GM21786 (cell line): ENCODE measurements at regions not wholly inside any gene's neighbourhood (a gene's known extent, or its start where the extent isn't known, plus 50 kb on each side); places are given as distances from the start of the nearest gene placed in this dataset.

Experiments
- ATAC-seq: cut with Tn5 transposase; IDR thresholded peaks from one replicate; pipeline ENCODE4 v1.9.1; 2021; ENCODE audit not compliant: unreplicated experiment

DNA sequence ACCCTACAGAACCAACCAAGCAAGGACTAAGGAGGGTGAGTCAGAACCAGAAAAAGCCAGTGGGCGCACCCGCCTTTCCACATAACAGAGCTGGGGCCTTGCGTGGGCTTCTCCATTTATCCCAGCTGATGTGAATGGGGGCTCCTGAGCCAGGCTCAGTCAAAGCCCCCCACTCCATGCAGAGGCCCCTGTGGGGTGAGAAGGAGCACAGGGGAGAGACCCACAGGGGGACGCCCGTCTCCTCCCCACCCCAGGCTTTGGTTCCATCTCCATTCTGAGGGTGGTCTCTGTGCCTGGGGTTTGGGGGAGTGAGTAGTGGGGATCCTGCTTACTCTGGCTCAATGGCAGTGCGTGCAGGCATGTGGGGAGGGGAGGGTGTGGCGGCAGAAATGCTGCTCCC, 210.1 kb upstream of the TNRC6C start:
- no peak for ATAC-seq

DNA sequence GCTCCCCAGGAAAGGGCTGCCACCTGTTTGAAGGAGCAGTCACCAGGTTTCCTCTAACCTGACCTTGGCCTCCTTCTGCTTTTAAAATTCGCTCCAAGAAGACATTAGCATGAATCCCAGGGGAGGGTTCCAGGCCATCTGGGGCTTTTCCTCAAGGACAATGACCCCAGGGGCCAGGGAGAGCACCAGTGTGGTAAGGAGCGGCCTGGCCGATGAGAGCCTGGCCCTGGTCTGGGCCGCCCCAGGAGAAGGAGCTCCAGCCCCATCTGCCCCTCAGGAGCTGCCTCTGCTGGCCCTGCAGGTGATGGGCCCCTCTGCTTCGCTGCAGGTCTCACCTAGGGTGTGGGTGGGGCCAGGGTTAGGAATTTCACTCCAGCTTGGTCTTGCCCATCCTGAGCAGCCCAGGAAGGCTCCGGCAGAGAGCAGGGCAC, 209.2 kb upstream of the TNRC6C start:
- no peak for ATAC-seq

DNA sequence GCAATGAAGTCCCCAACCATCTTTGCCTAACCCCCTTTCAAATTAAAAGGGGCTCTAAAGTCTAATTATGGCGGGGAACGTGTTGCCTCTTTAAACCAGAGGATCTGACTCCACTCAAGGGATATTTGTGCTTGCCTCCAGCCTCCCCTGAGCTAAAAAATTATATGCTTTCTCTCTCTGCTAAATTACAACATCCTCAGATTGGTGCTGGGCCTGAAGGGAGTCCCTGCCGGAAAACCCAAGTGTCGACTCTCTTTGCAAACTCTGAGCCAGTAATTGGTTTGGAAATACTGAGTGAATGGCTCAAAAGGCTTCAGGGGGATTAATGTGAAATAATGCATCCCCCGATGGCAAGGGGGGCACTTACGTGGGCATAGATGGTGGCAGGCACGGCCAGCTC, 208.5 kb upstream of the TNRC6C start:
- ATAC-seq = no peak

DNA sequence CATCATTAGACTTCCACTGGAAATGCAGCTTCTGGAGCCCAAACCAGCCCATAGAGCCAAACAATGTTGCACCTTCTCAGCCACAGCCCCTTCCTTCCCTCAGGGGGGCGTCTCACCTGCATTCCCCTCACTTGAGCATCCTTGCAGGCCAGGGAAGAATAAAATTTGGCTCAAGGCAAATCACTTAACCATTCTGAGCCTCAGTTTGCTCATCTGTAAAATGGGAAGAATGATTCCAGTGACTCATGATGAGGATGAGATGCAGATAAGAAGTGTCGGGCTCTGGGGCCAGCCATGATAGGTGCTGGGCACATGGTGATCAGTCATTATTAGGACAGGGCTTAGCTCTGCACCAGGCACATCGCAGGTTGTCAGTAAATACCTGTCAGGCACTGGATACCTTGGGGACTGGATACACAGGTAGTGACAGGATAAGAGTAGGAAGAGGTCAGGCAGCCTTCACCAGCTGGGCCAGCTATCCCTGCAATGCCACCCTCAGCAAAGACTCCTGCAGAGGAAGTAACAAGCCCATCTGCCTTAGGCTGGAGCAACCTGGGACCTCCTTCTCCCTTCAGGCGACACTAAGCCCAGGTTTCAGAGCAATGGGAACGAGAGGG, 208.0 kb upstream of the TNRC6C start:
- no peak for ATAC-seq

DNA sequence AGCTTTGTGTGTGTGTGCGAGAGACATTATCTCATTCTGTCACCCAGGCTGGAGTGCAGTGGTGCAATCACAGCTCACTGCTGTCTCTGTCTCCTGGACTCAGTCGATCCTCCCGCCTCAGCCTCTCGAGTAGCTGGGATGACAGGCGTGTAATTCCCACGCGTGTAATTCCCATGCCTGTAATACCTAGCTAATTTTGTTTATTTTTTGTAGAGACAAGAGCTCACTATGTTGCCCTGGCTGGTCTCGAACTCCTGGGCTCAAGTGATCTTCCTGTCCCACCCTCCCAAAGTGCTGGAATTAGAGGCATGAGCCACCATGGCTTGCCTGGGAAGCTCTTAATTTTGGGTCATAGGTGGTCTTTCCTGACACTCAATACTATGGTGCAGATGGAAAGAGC, 205.3 kb upstream of the TNRC6C start:
- ATAC-seq = no peak

DNA sequence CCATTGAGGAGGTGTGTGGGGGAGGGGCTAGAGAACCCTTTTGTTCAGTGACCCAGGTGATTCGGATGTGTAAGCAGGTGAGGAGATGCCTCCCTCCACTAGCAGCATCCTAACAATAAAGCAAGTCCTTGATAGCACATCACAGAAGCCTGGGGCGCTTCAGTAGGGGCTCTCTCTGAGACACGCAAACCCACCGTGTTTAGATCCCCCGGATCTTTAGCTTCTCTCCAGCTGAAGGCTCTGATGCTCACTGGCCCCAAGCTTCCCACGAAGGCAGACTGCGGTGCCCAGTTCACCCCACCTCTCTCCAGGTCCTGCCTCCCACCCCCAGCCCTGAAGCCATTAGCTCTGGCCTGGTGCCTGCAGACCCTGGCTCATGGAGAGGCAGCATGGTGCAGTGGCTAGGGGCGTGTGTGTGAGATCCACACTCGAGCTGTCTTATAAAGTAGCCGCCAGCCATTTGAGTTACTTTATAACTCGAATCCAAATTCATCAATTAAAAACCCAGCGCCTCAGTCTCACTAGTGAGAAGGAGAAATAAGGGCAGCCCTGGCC, 204.7 kb upstream of the TNRC6C start:
- ATAC-seq = no peak

DNA sequence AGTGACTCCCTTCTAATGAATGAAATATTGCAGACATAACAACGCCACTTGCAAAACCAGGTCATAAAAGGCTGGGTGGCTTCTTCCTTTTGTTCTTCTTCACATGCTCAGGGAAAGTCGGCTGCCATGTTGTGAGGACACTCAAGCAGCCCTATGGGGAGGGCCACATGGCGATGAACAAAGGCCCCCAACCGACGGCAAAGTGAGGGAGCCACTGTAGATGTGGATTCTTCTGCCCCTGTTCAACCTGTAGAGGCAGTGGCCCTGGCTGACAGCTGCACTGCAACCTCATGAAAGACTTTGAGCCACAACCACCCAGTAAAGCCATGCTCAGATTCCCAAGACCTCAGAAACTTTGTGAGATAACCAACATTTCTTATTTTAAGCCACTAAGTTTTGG, 203.5 kb upstream of the TNRC6C start:
- ATAC-seq = no peak

DNA sequence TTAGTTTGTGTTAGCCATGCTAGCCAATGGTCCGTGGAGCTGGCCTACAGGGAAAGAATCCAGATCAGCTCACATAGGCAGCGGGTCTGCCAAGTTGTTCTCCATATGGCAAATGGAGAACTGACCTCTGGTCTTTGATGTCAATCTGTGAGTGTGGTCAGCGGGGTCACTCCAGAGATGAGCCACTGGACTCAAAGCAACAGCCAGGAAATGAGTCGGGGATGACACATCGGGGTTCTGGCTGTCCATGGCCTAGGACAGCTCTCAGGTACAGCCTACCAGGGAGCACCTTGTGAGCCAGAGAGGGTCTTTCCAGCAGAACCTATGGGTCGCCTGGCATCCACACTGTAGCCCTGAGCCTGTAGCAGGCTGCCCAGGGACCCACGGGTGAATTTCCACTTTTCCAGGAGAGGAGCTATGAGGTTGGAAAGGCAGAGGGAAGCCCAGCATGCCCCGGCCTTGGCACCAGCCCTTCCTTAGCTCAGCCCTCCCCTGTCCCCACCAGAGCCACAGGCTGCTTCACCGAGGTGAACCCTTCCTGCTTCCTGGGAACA, 203.0 kb upstream of the TNRC6C start:
- no peak for ATAC-seq

DNA sequence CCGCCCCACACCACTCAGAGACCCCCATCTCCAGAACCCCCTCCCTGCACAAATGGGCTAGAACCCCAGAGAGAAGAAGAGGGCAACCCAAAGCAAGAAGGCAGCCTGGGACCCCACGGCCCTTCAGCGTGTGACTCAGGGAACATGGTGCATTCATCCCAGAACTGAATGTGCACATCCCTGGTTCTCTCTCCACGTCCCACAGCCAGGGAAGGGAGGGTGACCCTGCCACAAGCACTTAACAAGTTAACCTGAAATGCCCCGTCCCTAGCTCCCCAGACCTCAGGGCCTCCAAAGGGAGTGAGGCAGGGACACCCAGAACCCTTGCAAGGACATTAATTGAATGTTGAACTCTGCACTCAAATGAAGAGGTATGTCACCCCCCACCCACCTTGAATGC, 202.5 kb upstream of the TNRC6C start:
- ATAC-seq = no peak

DNA sequence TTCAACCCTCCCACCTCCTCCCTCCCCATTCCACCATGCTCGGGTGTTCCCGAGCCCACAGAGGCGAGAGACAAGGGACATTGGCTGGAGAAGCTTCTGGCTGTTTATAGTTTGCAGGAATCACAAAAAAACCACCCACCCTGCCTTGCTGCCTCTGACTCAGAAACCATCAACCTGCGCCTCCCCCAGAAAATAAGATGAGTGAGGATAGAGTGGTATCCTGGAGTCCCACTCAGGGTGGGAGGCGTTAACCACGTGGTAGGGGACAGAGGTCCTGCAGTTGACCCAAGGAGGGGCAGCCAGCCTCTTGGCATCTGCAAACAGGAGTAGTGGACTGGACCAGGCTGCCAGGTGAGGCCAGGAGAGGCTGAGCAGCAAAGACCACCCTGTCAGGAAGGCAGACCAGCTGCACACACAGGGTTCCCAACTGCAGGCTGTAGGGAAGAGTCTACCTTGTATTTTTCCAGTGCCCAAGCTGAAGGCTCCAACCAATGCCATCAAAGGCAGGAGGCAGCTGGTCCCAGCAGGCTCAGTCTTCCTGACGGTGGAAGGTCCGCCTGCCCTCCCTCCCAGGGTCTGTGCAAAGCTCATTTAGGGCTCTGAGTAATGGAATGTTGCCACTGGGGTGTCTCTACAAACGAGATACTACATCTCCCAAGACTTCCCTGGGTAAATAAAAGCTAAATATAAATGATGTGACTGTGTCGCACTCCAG, 201.5 kb upstream of the TNRC6C start:
- no peak for ATAC-seq

DNA sequence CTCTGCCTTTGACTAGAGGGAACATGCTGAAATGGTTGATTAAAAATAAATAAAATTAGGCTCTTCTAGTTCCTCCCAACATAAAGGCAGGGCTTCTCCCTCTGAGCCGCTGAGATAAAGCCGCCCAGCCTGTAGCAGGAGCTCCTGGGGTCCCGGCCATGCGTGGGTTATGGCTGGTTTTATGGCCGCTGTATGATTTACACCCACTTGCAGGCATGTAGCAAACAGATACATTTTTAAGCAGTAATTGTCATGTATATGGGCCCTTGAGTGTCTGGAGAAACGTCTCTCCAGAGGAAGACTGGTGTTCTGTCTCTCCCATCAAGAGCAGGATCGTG, 201.0 kb upstream of the TNRC6C start:
- ATAC-seq = no peak

DNA sequence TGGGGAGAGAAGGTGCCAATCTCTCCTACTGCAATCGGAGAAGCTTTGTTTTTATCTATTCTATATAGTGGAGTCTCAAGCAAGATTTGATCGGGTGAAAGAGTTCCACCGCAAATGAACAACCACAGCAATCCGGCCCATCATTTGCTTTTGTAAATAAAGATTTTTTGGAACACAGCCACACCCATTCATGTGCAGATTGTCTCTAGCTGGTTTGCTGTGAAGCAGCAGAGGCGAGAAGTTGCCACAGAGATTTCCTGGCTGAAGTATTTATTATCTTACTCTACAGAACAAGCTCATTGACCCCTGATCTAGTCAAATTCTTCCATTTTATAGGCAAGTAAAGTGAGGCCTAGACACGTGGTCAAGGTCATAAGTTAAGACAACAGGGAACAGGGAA, 195.5 kb upstream of the TNRC6C start:
- no peak for ATAC-seq

DNA sequence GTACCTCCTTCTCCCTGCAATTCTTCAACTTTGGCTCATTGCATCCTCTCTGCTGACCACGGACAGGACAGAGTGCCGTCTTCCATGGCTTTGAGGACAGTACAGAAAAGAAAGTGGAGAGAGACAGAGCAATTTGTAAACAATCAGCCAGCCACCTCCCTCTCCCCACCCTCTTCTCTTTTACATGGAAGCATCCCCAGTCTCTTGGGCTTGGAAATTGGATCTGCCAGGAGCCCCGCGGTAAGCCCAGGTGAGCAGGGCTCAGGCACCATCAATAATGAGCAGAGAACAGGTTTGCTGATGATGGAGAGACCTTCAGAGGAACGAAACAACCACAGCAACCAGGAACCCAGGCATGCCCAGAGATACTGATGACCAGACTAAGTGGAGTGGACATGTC, 194.9 kb upstream of the TNRC6C start:
- no peak for ATAC-seq

DNA sequence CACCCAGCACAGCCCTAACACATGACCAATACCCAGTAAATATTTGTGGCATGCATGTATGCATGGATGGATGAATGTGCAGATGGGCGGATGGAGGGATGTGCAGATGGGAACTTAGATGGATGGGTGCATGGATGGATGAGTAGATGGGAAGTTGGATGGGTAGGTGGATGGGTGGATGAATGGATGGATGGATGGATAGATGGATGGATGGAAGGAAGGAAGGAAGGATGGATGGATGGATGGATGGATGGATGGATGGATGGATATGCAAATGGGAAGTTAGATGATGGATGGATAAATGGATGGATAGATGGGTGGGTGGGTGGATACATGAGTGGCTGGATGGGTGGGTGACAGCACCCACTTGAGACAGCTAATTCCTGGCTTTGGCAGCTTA, 193.2 kb upstream of the TNRC6C start:
- ATAC-seq = no peak

DNA sequence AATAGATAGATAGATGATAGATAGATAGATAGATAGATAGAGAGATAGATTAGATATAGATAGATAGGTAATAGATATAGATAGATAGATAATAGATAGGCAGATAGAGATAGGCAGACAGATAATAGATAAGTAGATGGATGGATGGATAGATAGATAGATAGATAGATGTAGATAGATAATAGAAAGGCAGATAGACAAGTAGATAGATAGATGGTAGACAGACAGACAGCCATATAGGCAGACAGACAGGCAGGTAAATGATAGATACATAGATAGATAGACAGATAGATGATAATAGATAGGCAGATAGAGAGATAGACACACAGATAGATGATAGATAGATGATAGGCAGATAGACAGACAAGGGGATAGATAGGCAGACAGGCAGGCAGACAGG, 191.4 kb upstream of the TNRC6C start:
- no peak for ATAC-seq

DNA sequence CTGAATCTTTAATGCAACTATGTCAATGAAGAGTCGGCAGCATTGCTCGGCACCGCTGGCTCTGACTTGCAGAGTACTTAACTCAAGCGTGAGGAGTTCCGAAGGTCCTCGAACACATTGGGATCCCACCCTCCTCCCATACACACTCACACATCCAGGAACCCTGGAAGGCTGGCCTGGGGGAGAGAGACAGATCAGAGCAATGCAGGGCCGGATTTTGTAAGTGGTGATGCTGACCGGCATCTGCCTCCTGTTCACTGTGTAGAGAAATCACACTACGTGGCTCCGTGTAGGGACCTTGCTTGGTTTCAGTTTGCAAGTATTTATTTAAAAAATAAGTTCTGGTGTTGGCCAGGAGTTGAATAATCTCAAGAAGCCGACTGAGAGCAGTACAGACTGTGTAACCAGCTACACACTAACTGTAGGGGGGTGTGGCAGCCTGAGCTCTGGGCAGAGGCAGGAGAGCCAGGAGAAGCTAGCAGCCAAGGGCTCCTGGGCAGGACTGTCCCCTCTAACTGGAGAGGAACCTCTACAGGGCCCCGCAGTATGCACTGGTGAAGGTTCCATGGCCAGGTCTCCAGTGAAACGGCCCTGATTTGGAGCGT, 190.2 kb upstream of the TNRC6C start:
- no peak for ATAC-seq

DNA sequence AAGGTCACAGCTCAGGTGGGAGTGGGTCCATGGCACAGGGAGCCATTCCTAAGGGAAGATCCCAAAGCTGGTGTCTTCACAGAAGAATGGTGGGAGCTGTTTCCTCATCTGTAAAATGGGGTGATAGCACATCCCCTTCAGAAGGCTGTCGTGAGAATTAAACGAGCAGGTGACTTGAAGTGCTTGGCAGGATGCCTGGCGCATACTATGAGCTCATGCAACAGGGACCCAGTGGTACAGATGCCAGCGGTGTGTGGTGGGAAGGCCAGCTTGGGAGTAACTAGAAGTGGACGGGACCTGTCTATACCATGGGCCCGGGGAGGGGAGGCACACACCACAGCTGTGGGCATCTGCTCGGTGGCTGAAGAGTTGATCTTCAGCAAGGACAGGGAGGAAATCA, 189.3 kb upstream of the TNRC6C start:
- no peak for ATAC-seq

DNA sequence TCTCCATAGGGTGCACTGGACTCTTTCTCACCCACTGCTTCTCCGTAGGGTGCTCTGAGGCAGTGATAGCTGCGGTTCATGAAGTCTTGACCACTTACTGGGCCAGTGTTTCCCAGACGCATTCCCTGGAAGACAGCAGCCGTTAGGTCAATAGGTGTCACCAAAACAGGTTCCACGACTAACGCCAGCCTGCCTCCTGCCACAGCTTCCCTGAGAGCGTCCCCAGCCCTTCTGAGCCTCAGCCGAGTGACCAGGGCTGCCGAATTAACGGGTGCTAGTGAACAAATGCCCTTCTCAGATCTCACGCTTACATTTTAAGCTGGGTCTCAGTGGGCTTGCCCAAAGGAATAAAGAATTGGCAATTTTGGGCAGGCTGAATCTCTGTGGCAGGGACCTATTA, 188.7 kb upstream of the TNRC6C start:
- ATAC-seq = no peak

DNA sequence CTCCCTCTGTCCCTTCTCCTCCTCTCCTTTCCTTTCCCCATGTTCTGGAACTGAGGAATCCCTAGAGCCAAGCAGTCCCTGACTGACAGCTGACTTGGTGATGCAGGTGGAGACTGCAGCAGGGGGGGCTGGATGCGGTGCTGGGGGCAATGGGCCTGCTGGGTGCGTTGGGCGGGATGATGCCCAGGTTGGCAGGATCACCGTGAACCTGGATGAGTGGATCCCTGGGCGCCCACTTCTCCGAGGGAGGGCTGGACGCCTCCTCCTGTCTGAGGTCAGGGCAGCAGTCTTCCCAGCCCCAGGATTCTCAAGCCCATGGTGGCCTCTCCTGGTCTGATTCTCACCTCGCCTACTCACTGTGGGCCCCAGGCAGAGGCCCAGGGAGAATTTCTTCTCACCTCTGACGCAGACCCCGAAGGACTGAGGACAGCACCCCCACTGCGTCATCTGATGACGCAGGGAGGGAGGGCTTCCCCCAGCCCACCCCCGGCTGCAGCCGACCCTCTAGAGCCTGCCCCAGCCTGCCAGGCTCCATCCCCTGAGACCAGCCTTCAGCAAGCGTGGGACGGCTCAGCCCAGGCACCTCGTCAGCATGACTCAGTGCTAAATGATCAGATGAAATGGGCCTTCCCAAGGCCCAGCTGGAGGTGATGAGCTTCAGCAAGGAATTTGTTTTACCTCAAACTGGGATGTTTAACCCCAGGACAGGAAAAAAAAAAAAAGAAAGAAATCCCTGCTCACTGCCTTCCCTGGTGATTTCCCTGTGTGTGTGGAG, 188.0 kb upstream of the TNRC6C start:
- no peak for ATAC-seq

DNA sequence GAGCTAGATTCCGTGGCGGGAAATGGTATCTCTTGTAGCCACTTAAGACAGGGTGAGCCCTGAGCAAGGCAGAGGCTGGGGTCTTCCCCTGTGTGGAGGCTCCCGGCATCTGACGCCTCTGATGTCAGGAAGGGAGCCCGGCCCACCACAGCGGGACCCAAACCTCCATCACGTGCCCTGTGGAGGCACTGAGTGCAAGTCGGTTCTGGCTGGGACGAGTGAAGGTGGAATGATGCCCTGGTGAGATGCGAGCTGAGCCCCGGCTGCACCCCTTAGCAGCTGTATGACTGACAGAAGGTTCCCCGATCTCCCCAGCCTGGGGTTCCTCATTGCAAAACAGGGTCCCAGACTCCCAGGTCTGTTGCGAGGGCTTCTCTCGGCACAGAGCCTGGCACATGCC, 187.4 kb upstream of the TNRC6C start:
- no peak for ATAC-seq

DNA sequence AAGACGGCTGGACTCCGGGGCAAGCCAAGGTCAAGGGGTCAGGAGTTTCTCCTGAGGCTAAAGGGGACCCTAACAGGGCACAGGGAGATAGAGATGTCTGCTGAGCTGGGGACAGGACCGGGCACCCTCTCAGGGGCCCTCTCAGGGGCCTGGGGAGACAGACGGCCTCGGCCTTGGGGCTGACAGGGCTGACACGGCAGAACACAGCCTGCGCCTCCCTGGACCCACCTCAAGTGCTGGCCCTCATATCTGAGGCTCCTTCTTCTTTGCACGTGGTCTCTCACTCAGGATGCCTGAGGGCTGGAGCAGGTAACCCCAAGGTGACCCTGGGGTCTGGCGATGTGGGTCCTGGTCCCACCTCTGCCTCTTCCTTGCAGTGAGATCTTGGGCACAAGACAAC, 186.9 kb upstream of the TNRC6C start:
- no peak for ATAC-seq
